Sigmoid colon (tissue), 4 donors: ENCODE measurements at regions not wholly inside any gene's neighbourhood (a gene's known extent, or its start where the extent isn't known, plus 50 kb on each side); places are given as distances from the start of the nearest gene placed in this dataset.

Source experiments
- EP300 ChIP-seq, 4 donors: sonication (generic); formaldehyde crosslinking; IDR thresholded peaks; one replicate each; pipeline ENCODE4 v1.6.1; 2017; ENCODE audit warnings: antibody characterized with exemption in 4 of 4
- POLR2A ChIP-seq, 2 donors: fragments of 450-650 bp; IDR thresholded peaks; one replicate each; pipeline ENCODE4 v1.6.1; 2016; ENCODE audit warnings: antibody characterized with exemption in 2 of 2, mild to moderate bottlenecking in 2 of 2, moderate library complexity in 2 of 2

- no peak for TF ChIP-seq POLR2A (IDR thresholded peaks at IDR 0.05)
- no peak for TF ChIP-seq EP300 (IDR thresholded peaks at IDR 0.05)
These were observed 275.3 kb downstream of the ETS1 start for GRCh38 chr11:128311742-128312719.
